Amygdala (tissue), 56 donors: ENCODE measurements at regions not wholly inside any gene's neighbourhood (a gene's known extent, or its start where the extent isn't known, plus 50 kb on each side); places are given as distances from the start of the nearest gene placed in this dataset.
"Not testable (repeated sequence)": the region's sequence is repeated elsewhere in the genome, so short reads cannot be mapped to it uniquely, and the experiment has no call there.

ENCODE experiments used
- DNase-seq, 56 donors: peaks; one replicate each; lab custom pipeline; 2025; lab: John Stamatoyannopoulos, UW

GRCh38 chr14:89743828-89744227 is 210.7 kb downstream of the EFCAB11 start:
- DNase-seq = no peak

GRCh38 chr14:89740241-89740640 is 214.3 kb downstream of the EFCAB11 start:
- no peak for DNase-seq

- DNase-seq = no peak
These were observed 217.6 kb downstream of the EFCAB11 start for GRCh38 chr14:89736881-89737280.

- DNase-seq = no peak
These were observed 223.1 kb downstream of the EFCAB11 start for GRCh38 chr14:89731396-89731933.

- peak in 2 of 56 donors; percentile 18 to 20 for DNase-seq
These were observed 223.8 kb downstream of the EFCAB11 start for GRCh38 chr14:89730687-89731086.

GRCh38 chr14:89728964-89729363 is 225.6 kb downstream of the EFCAB11 start:
- no peak for DNase-seq

GRCh38 chr14:89726226-89726625 is 228.3 kb downstream of the EFCAB11 start:
- not testable (repeated sequence) for DNase-seq

GRCh38 chr14:89724628-89724960 is 229.9 kb downstream of the EFCAB11 start:
- DNase-seq = no peak

- DNase-seq = no peak
These were observed 230.5 kb downstream of the EFCAB11 start for GRCh38 chr14:89723930-89724627.

- DNase-seq = no peak
These were observed 232.6 kb downstream of the EFCAB11 start for GRCh38 chr14:89721956-89722355.

GRCh38 chr14:89720741-89721729 is 233.5 kb downstream of the EFCAB11 start:
- DNase-seq = peak in 23 of 56 donors; percentile 3 to 63 (median 6)

- DNase-seq = no peak
These were observed 234.3 kb downstream of the EFCAB11 start for GRCh38 chr14:89720076-89720687.

GRCh38 chr14:89719366-89720075 is 235.0 kb downstream of the EFCAB11 start:
- DNase-seq = no peak

GRCh38 chr14:89708982-89709625 is 245.4 kb downstream of the EFCAB11 start:
- no peak for DNase-seq

GRCh38 chr14:89707086-89707485 is 247.4 kb downstream of the EFCAB11 start:
- DNase-seq = no peak

- DNase-seq = no peak
These were observed 251.7 kb downstream of the EFCAB11 start for GRCh38 chr14:89702876-89703200.

GRCh38 chr14:89702073-89702875 is 252.3 kb downstream of the EFCAB11 start:
- peak in 4 of 56 donors; percentile 5 to 28 (median 10) for DNase-seq

GRCh38 chr14:89701211-89702043 is 253.1 kb downstream of the EFCAB11 start:
- DNase-seq = peak in 52 of 56 donors; percentile 19 to 89 (median 54)
